Glutamatergic neuron (in vitro differentiated cells): ENCODE measurements at regions not wholly inside any gene's neighbourhood (a gene's known extent, or its start where the extent isn't known, plus 50 kb on each side); places are given as distances from the start of the nearest gene placed in this dataset.
"Not testable (repeated sequence)": the region's sequence is repeated elsewhere in the genome, so short reads cannot be mapped to it uniquely, and the experiment has no call there.

Experiments
- DNase-seq: peaks from one replicate; pipeline ENCODE4 v3.0.0; 2022
- H3K27ac Mint-ChIP-seq: one replicate; pipeline ENCODE4 v1.8.0; 2020; ENCODE audit warnings: mild to moderate bottlenecking, mixed read lengths, inconsistent platforms; ENCODE audit not compliant: unreplicated experiment
- H3K27me3 Mint-ChIP-seq: one replicate; pipeline ENCODE4 v1.8.0; 2020; ENCODE audit warnings: mild to moderate bottlenecking, moderate library complexity, mixed read lengths, inconsistent platforms; ENCODE audit not compliant: unreplicated experiment
- H3K36me3 Mint-ChIP-seq: one replicate; pipeline ENCODE4 v1.8.0; 2020; ENCODE audit warnings: mild to moderate bottlenecking, mixed read lengths, inconsistent platforms; ENCODE audit not compliant: unreplicated experiment
- H3K4me1 Mint-ChIP-seq: one replicate; pipeline ENCODE4 v1.8.0; 2020; ENCODE audit warnings: mild to moderate bottlenecking, low read depth, mixed read lengths, inconsistent platforms; ENCODE audit not compliant: unreplicated experiment
- H3K4me3 Mint-ChIP-seq: one replicate; pipeline ENCODE4 v1.8.0; 2020; ENCODE audit warnings: mild to moderate bottlenecking, mixed read lengths, inconsistent platforms; ENCODE audit not compliant: unreplicated experiment
- H3K9me3 Mint-ChIP-seq: one replicate; pipeline ENCODE4 v1.8.0; 2020; ENCODE audit warnings: mild to moderate bottlenecking, moderate library complexity, mixed read lengths, inconsistent platforms; ENCODE audit not compliant: unreplicated experiment
- TF ChIP-seq, protein P1 (sequence below): fragments of 200-600 bp; sonication (generic); IDR thresholded peaks from one replicate; pipeline ENCODE4 v1.5.0; 2021; ENCODE audit not compliant: partially characterized antibody, unreplicated experiment

DNA sequence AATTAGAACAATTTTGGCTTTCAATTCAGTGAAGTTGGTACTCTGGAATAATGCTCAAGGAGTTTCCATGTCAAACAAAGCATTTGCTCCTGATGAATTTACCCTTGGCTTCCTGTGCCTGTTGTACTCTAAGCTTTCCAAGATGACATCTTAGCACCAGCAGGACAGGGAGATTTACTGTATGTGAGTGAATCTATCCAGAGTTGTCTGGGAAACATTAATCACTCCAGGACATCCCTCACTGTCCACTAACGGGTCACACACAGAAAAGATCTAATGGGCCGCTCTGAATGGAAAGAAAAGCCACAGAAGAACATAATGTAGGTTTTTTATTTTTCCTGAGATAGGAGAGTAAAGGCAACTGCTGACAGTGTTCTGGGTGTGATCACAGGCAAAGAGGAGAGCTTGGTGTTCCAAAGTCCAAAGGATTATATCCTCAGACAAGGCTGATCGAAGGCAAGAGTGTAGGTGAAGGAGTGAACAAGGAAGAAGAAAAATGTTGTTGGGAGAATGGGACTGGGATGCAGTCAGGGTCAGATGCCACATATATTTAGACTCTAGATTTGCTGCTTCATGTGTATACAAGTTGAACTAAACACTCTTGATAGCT is 167.7 kb upstream of the RPS23 start:
- no peaks in the 10 kb centered on the region for H3K36me3 Mint-ChIP-seq
- no peak overlapping the region for H3K27ac Mint-ChIP-seq
- H3K4me1 Mint-ChIP-seq = peaks cover 11% of the 10 kb centered on the region
- no peaks in the 10 kb centered on the region for H3K9me3 Mint-ChIP-seq
- peaks cover 3% of the 10 kb centered on the region for H3K27me3 Mint-ChIP-seq
- no peak overlapping the region for H3K4me3 Mint-ChIP-seq
- no peak for DNase-seq
- TF ChIP-seq, protein P1, sequence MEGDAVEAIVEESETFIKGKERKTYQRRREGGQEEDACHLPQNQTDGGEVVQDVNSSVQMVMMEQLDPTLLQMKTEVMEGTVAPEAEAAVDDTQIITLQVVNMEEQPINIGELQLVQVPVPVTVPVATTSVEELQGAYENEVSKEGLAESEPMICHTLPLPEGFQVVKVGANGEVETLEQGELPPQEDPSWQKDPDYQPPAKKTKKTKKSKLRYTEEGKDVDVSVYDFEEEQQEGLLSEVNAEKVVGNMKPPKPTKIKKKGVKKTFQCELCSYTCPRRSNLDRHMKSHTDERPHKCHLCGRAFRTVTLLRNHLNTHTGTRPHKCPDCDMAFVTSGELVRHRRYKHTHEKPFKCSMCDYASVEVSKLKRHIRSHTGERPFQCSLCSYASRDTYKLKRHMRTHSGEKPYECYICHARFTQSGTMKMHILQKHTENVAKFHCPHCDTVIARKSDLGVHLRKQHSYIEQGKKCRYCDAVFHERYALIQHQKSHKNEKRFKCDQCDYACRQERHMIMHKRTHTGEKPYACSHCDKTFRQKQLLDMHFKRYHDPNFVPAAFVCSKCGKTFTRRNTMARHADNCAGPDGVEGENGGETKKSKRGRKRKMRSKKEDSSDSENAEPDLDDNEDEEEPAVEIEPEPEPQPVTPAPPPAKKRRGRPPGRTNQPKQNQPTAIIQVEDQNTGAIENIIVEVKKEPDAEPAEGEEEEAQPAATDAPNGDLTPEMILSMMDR = no peak

DNA sequence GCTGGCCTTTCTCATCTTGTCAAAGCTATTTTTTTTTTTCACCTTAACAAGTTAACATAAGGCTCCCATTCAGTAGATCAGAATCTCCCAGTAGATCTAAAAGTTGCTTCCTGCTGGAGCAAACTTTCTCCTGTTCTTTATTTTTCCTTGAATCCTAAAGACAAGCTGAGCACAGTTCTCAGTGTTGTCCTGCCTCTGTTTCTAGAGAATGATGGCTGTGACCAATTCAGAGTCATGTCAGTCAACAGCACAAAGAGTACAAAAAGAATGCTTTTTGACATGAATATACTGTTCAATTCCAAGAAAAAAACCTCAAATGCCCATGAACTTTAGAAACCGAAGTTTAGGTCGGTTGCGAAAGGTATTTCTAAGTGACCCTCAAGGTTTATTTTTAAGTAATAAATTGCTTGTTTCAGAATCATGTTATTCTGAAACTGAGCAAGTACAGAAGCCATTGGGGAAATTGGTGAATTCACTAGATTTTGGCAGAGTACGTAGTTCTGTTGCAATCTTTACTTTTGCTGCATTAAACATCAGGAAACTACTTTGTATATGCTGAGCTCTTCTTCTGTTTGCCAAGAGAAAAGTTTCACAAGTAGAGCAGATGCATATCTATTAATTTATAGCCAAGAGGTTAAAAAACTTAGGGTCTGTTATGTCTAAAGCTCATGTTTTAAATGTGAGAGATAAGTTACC is 161.7 kb upstream of the RPS23 start:
- H3K4me1 Mint-ChIP-seq = peaks cover 8% of the 10 kb centered on the region
- H3K27ac Mint-ChIP-seq = no peak overlapping the region
- DNase-seq = no peak
- TF ChIP-seq, protein P1 = no peak
- peaks cover 6% of the 10 kb centered on the region for H3K9me3 Mint-ChIP-seq
- no peak overlapping the region for H3K4me3 Mint-ChIP-seq
- no peaks in the 10 kb centered on the region for H3K27me3 Mint-ChIP-seq
- peaks cover 5% of the 10 kb centered on the region for H3K36me3 Mint-ChIP-seq

DNA sequence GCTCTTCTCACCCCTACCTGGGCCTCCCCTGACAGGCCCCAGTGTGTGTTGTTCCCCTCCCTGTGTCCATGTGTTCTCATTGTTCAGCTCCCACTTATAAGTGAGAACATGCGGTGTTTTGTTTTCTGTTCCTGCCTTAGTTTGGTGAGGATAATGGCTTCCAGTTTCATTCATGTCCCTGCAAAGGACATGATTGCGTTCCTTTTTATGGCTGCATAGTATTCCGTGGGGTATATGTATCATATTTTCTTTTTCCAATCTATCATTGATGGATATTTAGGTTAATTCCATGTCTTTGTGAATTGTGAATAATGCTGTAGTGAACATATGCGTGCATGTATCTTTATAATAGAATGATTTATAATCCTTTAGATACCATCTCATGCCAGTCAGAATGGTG is 159.4 kb upstream of the RPS23 start:
- H3K36me3 Mint-ChIP-seq, H3K4me3 Mint-ChIP-seq, DNase-seq, H3K27me3 Mint-ChIP-seq, H3K9me3 Mint-ChIP-seq, H3K27ac Mint-ChIP-seq, H3K4me1 Mint-ChIP-seq: not testable (repeated sequence)

DNA sequence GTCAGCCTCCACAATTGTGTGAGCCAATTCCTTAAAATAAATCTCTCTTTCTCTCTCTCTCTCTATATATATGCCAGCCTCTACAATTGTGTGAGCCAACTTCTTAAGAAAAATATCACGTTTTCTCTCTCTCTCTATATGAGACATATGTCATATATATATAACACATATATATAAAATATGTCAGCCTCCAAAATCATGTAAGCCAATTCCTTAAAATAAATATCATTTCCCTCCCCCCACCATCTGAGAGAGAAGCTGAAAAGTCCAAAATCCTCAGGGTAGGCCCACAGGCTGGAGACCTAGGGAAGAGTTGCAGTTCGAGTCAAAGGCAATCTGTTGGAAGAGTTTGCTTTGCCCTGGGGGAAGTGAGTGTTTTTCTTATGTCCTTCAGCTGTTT is 158.1 kb upstream of the RPS23 start:
- DNase-seq = no peak
- Mint-ChIP-seq H3K4me3 (no peak overlapping the region), H3K9me3 (peaks cover 6% of the 10 kb centered on the region), H3K27ac (no peak overlapping the region), H3K36me3 (peaks cover 9% of the 10 kb centered on the region), H3K27me3 (no peaks in the 10 kb centered on the region), H3K4me1 (no peaks in the 10 kb centered on the region)
- TF ChIP-seq, protein P1 = no peak

DNA sequence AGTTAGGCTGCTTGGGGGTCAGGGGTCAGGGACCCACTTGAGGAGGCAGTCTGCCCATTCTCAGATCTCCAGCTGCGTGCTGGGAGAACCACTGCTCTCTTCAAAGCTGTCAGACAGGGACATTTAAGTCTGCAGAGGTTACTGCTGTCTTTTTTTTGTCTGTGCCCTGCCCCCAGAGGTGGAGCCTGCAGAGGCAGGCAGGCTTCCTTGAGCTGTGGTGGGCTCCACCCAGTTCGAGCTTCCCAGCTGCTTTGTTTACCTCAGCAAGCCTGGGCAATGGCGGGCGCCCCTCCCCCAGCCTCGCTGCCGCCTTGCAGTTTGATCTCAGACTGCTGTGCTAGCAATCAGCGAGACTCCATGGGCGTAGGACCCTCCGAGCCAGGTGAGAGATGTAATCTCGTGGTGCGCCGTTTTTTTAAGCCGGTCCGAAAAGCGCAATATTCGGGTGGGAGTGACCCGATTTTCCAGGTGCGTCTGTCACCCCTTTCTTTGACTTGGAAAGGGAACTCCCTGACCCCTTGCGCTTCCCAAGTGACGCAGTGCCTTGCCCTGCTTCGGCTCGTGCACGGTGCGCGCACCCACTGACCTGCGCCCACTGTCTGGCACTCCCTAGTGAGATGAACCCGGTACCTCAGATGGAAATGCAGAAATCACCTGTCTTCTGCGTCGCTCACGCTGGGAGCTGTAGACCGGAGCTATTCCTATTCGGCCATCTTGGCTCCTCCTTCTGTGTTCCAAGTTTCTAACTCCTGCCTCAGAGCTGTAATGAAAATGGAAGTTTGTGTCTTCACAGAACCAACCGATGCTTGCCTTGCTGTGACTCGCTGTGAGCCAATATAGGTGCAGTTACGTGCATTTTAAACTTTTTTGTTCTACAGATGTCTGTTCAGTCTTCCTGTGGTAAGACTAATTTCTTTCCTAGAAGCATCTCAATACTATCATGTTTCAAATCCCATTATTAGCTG is 156.8 kb upstream of the RPS23 start:
- not testable (repeated sequence) for DNase-seq, H3K27me3 Mint-ChIP-seq, H3K9me3 Mint-ChIP-seq, H3K27ac Mint-ChIP-seq, H3K4me1 Mint-ChIP-seq, H3K36me3 Mint-ChIP-seq
- peak overlapping the region; percentile 74 for H3K4me3 Mint-ChIP-seq
